IMR-90 (cell line): ENCODE measurements at regions not wholly inside any gene's neighbourhood (a gene's known extent, or its start where the extent isn't known, plus 50 kb on each side); places are given as distances from the start of the nearest gene placed in this dataset.
"Not testable (repeated sequence)": the region's sequence is repeated elsewhere in the genome, so short reads cannot be mapped to it uniquely, and the experiment has no call there.

Experiments
- ATAC-seq: fragments of 200-7000 bp; cut with Tn5 transposase; 2 replicates; pipeline ENCODE4 v1.9.1; 2020; ENCODE audit warnings: low read depth, mild to moderate bottlenecking, moderate library complexity
- BruUV-seq: library from RNA; stranded (reverse); fragments of 400-500 nt; replicated peaks from 2 replicates; lab custom pipeline; 2021; lab: Mats Ljungman, UMichigan
- CTCF ChIA-PET: fragments of 300-600 bp; formaldehyde crosslinking; extraction: SDS; loops from one replicate; lab custom pipeline; 2021; ENCODE audit warnings: antibody characterized with exemption; lab: Yijun Ruan, JAX
- POLR2A ChIA-PET: fragments of 300-600 bp; sonication (Branson Sonifier 250); formaldehyde crosslinking; loops from one replicate; lab custom pipeline; 2022; ENCODE audit warnings: antibody characterized with exemption; ENCODE audit not compliant: unreplicated experiment; lab: Charles Lee
- DNase-seq: peaks from one replicate; pipeline ENCODE4 v3.0.0; 2013
- H2AFZ ChIP-seq: replicated peaks from 2 replicates; pipeline ENCODE3; 2013; ENCODE audit warnings: low read length, mild to moderate bottlenecking; ENCODE audit not compliant: poor library complexity
- H2AK5ac ChIP-seq: 2 replicates; pipeline ENCODE4 v1.6.1; 2013; ENCODE audit warnings: low read depth, low read length, inconsistent platforms
- H2AK9ac ChIP-seq: replicated peaks from 2 replicates; pipeline ENCODE3; 2013; ENCODE audit warnings: mild to moderate bottlenecking, low read depth, low read length, moderate library complexity; ENCODE audit not compliant: poor library complexity
- H2BK120ac ChIP-seq: 2 replicates; pipeline ENCODE4 v1.6.1; 2013; ENCODE audit warnings: low read depth, low read length, inconsistent platforms
- H2BK15ac ChIP-seq: 3 replicates; pipeline ENCODE4 v1.6.1; 2013; ENCODE audit warnings: low read depth, low read length, inconsistent platforms
- H2BK20ac ChIP-seq: 2 replicates; pipeline ENCODE4 v1.6.1; 2013; ENCODE audit warnings: low read depth, mild to moderate bottlenecking, inconsistent platforms, low read length, moderate library complexity
- H2BK5ac ChIP-seq: 2 replicates; pipeline ENCODE4 v1.6.1; 2013; ENCODE audit warnings: mild to moderate bottlenecking, low read depth, low read length, inconsistent platforms; ENCODE audit not compliant: poor library complexity, severe bottlenecking
- H3K14ac ChIP-seq: replicated peaks from 2 replicates; pipeline ENCODE4 v1.6.1; 2013; ENCODE audit warnings: low read depth, low read length, inconsistent platforms
- H3K18ac ChIP-seq: 2 replicates; pipeline ENCODE4 v1.6.1; 2013; ENCODE audit warnings: low read depth, low read length, control low read depth
- H3K23ac ChIP-seq: 2 replicates; pipeline ENCODE4 v1.6.1; 2013; ENCODE audit warnings: low read depth, low read length, inconsistent platforms
- H3K27ac ChIP-seq: 2 replicates; pipeline ENCODE4 v1.5.1; 2013; ENCODE audit warnings: mild to moderate bottlenecking, control low read depth, low read length; ENCODE audit not compliant: insufficient read depth
- H3K27me3 ChIP-seq: 2 replicates; pipeline ENCODE4 v1.6.1; 2013; ENCODE audit warnings: low read length; ENCODE audit not compliant: control insufficient read depth, insufficient read depth
- H3K36me3 ChIP-seq: 2 replicates; pipeline ENCODE4 v1.6.1; 2013; ENCODE audit warnings: low read length, mixed read lengths; ENCODE audit not compliant: control insufficient read depth, insufficient read depth
- H3K4ac ChIP-seq: 2 replicates; pipeline ENCODE4 v1.6.1; 2013; ENCODE audit warnings: low read depth, low read length, inconsistent platforms
- H3K4me1 ChIP-seq: 2 replicates; pipeline ENCODE4 v1.6.1; 2013; ENCODE audit warnings: low read length, mixed read lengths; ENCODE audit not compliant: control insufficient read depth, insufficient read depth
- H3K4me2 ChIP-seq: 2 replicates; pipeline ENCODE4 v1.6.1; 2013; ENCODE audit warnings: low read depth, mild to moderate bottlenecking, control low read depth, low read length, moderate library complexity
- H3K4me3 ChIP-seq: 2 replicates; pipeline ENCODE4 v1.5.1; 2013; ENCODE audit warnings: low read depth, mild to moderate bottlenecking, control low read depth, low read length, moderate library complexity; ENCODE audit not compliant: insufficient read depth
- H3K56ac ChIP-seq: 2 replicates; pipeline ENCODE4 v1.6.1; 2013; ENCODE audit warnings: low read length, inconsistent platforms; ENCODE audit not compliant: insufficient read depth; ENCODE audit errors: extremely low read depth
- H3K79me1 ChIP-seq, 2 experiments: 2 replicates each; pipeline ENCODE4 v1.6.1; 2013; ENCODE audit warnings: low read length in 2 of 2, inconsistent platforms in 1 of 2, low read depth in 1 of 2
- H3K9ac ChIP-seq: 2 replicates; pipeline ENCODE4 v1.6.1; 2013; ENCODE audit warnings: low read depth, low read length, control low read depth
- H3K9me1 ChIP-seq: 2 replicates; pipeline ENCODE4 v1.6.1; 2013; ENCODE audit warnings: low read length, inconsistent platforms; ENCODE audit not compliant: insufficient read depth
- H3K9me3 ChIP-seq: 2 replicates; pipeline ENCODE4 v1.6.1; 2013; ENCODE audit warnings: low read length; ENCODE audit not compliant: control insufficient read depth, insufficient read depth
- H4K20me1 ChIP-seq: 2 replicates; pipeline ENCODE4 v1.6.1; 2013; ENCODE audit warnings: low read length, inconsistent platforms; ENCODE audit not compliant: insufficient read depth
- H4K5ac ChIP-seq: 2 replicates; pipeline ENCODE4 v1.6.1; 2013; ENCODE audit warnings: mild to moderate bottlenecking, low read depth, low read length, control low read depth
- H4K8ac ChIP-seq, 2 experiments: 2 replicates each; pipeline ENCODE4 v1.6.1; 2013; ENCODE audit warnings: low read depth in 2 of 2, low read length in 2 of 2, control low read depth in 1 of 2, inconsistent platforms in 1 of 2
- H4K91ac ChIP-seq: 2 replicates; pipeline ENCODE4 v1.6.1; 2013; ENCODE audit warnings: low read depth, low read length, inconsistent platforms; ENCODE audit not compliant: insufficient read depth
- WGBS, 2 experiments: methylation state at CpG; one replicate each; pipeline versions ENCODE4 v1.1.5 to v1.1.7; 2013; ENCODE audit warnings: missing lambda C conversion rate in 2 of 2; ENCODE audit not compliant: insufficient read length in 1 of 2; ENCODE audit errors: extremely low coverage in 2 of 2; 5-methylcytosine and 5-hydroxymethylcytosine counted together
- dilution Hi-C: fragments of 300-500 bp; cut with HindIII; formaldehyde crosslinking; loops from one replicate; pipeline ENCODE4 v1.14.3; 2018; ENCODE audit warnings: low sequenced_read_pairs; ENCODE audit not compliant: unreplicated experiment
- in situ Hi-C: fragments of 300-500 bp; cut with MboI; formaldehyde crosslinking; loops from 3 replicates; pipeline ENCODE4 v1.14.3; 2019; ENCODE audit warnings: low sequenced_read_pairs, inconsistent platforms, mixed read lengths
- intact Hi-C: fragments of 100-400 bp; cut with micrococcal nuclease; formaldehyde crosslinking; loops from 2 replicates; pipeline ENCODE4 v1.10.0; 2022

DNA sequence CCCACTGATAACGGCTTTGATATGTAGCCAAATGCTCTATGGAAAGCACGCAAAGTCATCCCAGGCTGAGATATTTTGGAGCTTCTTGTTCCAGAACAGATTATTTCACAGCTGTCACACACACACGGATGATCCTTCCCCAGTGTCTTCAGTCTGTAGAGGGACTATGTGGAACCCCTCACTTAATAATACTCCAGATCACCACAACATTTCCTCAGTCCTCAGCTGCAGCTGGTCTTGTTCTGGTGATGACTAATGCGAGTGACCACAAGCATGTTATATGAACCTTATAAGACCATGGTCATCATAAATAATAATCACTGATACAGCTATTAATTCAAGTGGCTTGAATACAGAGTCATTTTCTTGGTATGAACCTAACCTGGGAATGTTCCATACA is 490.7 kb downstream of the RPIA start:
- in situ Hi-C loops, H4K5ac ChIP-seq, H2BK5ac ChIP-seq, H2BK15ac ChIP-seq, H3K9me3 ChIP-seq, H2BK120ac ChIP-seq, POLR2A ChIA-PET, H2BK20ac ChIP-seq, H3K4me1 ChIP-seq, H4K91ac ChIP-seq, H3K36me3 ChIP-seq, CTCF ChIA-PET, dilution Hi-C loops, intact Hi-C loops, H3K56ac ChIP-seq, H3K23ac ChIP-seq, H4K8ac ChIP-seq, H3K9ac ChIP-seq, H3K4me2 ChIP-seq, H3K4me3 ChIP-seq, H3K9me1 ChIP-seq, DNase-seq, H2AK5ac ChIP-seq, H4K20me1 ChIP-seq, H3K18ac ChIP-seq, H2AFZ ChIP-seq, H3K14ac ChIP-seq, BruUV-seq, H2AK9ac ChIP-seq, H3K4ac ChIP-seq, H3K27ac ChIP-seq, ATAC-seq, H3K27me3 ChIP-seq, H3K79me1 ChIP-seq: not testable (repeated sequence)
- WGBS, 2 experiments, result no CpG with 5 or more reads among the region's 4 CpGs

DNA sequence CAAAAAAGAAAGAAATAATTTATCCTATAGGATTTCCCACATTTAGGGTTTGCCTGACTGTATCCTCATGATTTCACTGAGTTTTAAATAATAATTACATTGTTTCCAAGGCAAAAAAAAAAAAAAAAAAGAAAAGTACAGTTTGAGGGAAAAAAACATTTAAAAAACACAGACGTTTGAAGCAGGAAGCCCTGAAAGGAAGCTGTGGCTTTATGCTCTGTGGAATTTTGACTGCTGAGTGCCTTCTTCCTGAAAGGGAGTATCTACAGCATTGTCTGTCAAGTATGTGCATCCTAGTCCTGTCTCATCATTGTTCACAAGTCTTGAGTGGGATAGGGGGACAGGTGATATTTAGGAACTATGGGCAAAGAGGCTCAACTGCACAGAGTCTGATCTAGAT is 493.3 kb downstream of the RPIA start:
- H3K27ac ChIP-seq, H3K56ac ChIP-seq, H4K20me1 ChIP-seq, H3K36me3 ChIP-seq, H2BK20ac ChIP-seq, H2BK120ac ChIP-seq, H3K9me3 ChIP-seq, H3K18ac ChIP-seq, CTCF ChIA-PET, ATAC-seq, POLR2A ChIA-PET, H2AK9ac ChIP-seq, H2BK15ac ChIP-seq, H2BK5ac ChIP-seq, BruUV-seq, intact Hi-C loops, H3K23ac ChIP-seq, DNase-seq, H3K9ac ChIP-seq, H3K4me3 ChIP-seq, H3K27me3 ChIP-seq, H3K14ac ChIP-seq, H4K5ac ChIP-seq, in situ Hi-C loops, H2AFZ ChIP-seq, dilution Hi-C loops, H3K4me1 ChIP-seq, H3K9me1 ChIP-seq, H4K8ac ChIP-seq, H3K4me2 ChIP-seq, H2AK5ac ChIP-seq, H4K91ac ChIP-seq, H3K4ac ChIP-seq, H3K79me1 ChIP-seq: not testable (repeated sequence)
- WGBS, 2 experiments, result no CpG with 5 or more reads among the region's 1 CpG
